ENCODE measurements at regions not wholly inside any gene's neighbourhood (a gene's known extent, or its start where the extent isn't known, plus 50 kb on each side); places are given as distances from the start of the nearest gene placed in this dataset.

GRCh38 chr7:115349635-115350034 lies 427.7 kb downstream of the MDFIC start:
- no peak for TF ChIP-seq CTCF (IDR thresholded peaks at IDR 0.05; ENCODE audit: low read length)
- TF ChIP-seq EZH2 (IDR thresholded peaks at IDR 0.05; ENCODE audit: borderline replicate concordance, low read length) = no peak

All from OCI-LY1 (cell line).